Vagina (tissue), 2 donors: ENCODE measurements at regions not wholly inside any gene's neighbourhood (a gene's known extent, or its start where the extent isn't known, plus 50 kb on each side); places are given as distances from the start of the nearest gene placed in this dataset.

Experiments
- DNase-seq, 2 donors: peaks; one replicate each; pipeline ENCODE4 v3.0.0-alpha.2; 2017; ENCODE audit errors: extremely low spot score in 2 of 2
- H3K27ac ChIP-seq: fragments of 200-600 bp; sonication (generic); one replicate; pipeline ENCODE4 v1.5.1; 2019
- H3K27me3 ChIP-seq: fragments of 200-600 bp; sonication (generic); one replicate; pipeline ENCODE4 v1.5.1; 2019
- H3K36me3 ChIP-seq, 2 donors: fragments of 200-600 bp; sonication (generic); one replicate each; pipeline ENCODE4 v1.5.1; 2017 to 2019
- H3K4me1 ChIP-seq: fragments of 200-600 bp; sonication (generic); one replicate; pipeline ENCODE4 v1.5.1; 2019
- H3K4me3 ChIP-seq, 2 donors: fragments of 200-600 bp; sonication (generic); 1 replicate in 1 of 2; 2 replicates in 1 of 2; pipeline ENCODE4 v1.5.1; 2016 to 2019
- H3K9me3 ChIP-seq: fragments of 200-600 bp; sonication (generic); one replicate; pipeline ENCODE4 v1.5.1; 2019
- CTCF ChIP-seq, 3 experiments: fragments of 450-650 bp in 2 of 3; fragments of 200-600 bp in 1 of 3; sonication (generic) in 1 of 3; IDR thresholded peaks; one replicate each; pipeline ENCODE4 v1.5.1; 2017 to 2019; ENCODE audit warnings: antibody characterized with exemption in 3 of 3, mild to moderate bottlenecking in 2 of 3, moderate library complexity in 2 of 3
- POLR2A ChIP-seq, 2 donors: fragments of 450-650 bp; IDR thresholded peaks; one replicate each; pipeline ENCODE4 v1.6.1; 2017; ENCODE audit warnings: antibody characterized with exemption in 2 of 2, mild to moderate bottlenecking in 2 of 2, moderate library complexity in 2 of 2
- POLR2AphosphoS5 ChIP-seq, 2 donors: sonication (generic); formaldehyde crosslinking; IDR thresholded peaks; one replicate each; pipeline ENCODE4 v1.9.0; 2017; ENCODE audit warnings: antibody characterized with exemption in 2 of 2, mild to moderate bottlenecking in 2 of 2, low read depth in 1 of 2; ENCODE audit not compliant: insufficient read depth in 1 of 2
- intact Hi-C: fragments of 100-400 bp; cut with DNase I; formaldehyde crosslinking; loops from one replicate; pipeline ENCODE4 v1.15.1; 2023

GRCh38 chr20:52493171-52493721 lies 301.7 kb upstream of the ZFP64 start:
- no peaks in the 10 kb centered on the region for H3K4me1 ChIP-seq
- no peak for DNase-seq
- intact Hi-C loops, result no loop called here
- H3K27ac ChIP-seq, result no peak overlapping the region
- H3K4me3 ChIP-seq, result peak overlapping the region in 1 of 2 donors; percentile 34
- no peaks in the 10 kb centered on the region for H3K27me3 ChIP-seq
- no peaks in the 10 kb centered on the region for H3K36me3 ChIP-seq
- TF ChIP-seq CTCF (IDR thresholded peaks at IDR 0.05), result no peak
- TF ChIP-seq POLR2A (IDR thresholded peaks at IDR 0.05), result no peak
- peak in 1 of 2 donors; percentile 16 for TF ChIP-seq POLR2AphosphoS5 (IDR thresholded peaks at IDR 0.05; ENCODE audit: insufficient read depth in 1 of 2, low read depth in 1 of 2)
- no peaks in the 10 kb centered on the region for H3K9me3 ChIP-seq

GRCh38 chr20:52490711-52491430 lies 299.3 kb upstream of the ZFP64 start:
- Histone ChIP-seq H3K9me3 (no peaks in the 10 kb centered on the region), H3K27me3 (no peaks in the 10 kb centered on the region), H3K4me1 (no peaks in the 10 kb centered on the region), H3K27ac (no peak overlapping the region), H3K36me3 (no peaks in the 10 kb centered on the region), H3K4me3 (no peak overlapping the region)
- TF ChIP-seq CTCF (IDR thresholded peaks at IDR 0.05) (no peak), POLR2A (IDR thresholded peaks at IDR 0.05) (no peak), POLR2AphosphoS5 (IDR thresholded peaks at IDR 0.05; ENCODE audit: insufficient read depth in 1 of 2, low read depth in 1 of 2) (no peak)
- intact Hi-C loops, result no loop called here
- DNase-seq, result no peak

GRCh38 chr20:52484438-52484837 lies 292.9 kb upstream of the ZFP64 start:
- TF ChIP-seq POLR2AphosphoS5 (IDR thresholded peaks at IDR 0.05; ENCODE audit: insufficient read depth in 1 of 2, low read depth in 1 of 2) (no peak), CTCF (IDR thresholded peaks at IDR 0.05) (no peak), POLR2A (IDR thresholded peaks at IDR 0.05) (no peak)
- no peaks in the 10 kb centered on the region for H3K36me3 ChIP-seq
- no peak for DNase-seq
- intact Hi-C loops, result no loop called here
- no peak overlapping the region for H3K27ac ChIP-seq
- no peaks in the 10 kb centered on the region for H3K4me1 ChIP-seq
- H3K4me3 ChIP-seq, result no peak overlapping the region
- H3K9me3 ChIP-seq, result no peaks in the 10 kb centered on the region
- H3K27me3 ChIP-seq, result no peaks in the 10 kb centered on the region

GRCh38 chr20:52483382-52483781 lies 291.8 kb upstream of the ZFP64 start:
- no peaks in the 10 kb centered on the region for H3K4me1 ChIP-seq
- H3K9me3 ChIP-seq, result no peaks in the 10 kb centered on the region
- TF ChIP-seq POLR2AphosphoS5 (IDR thresholded peaks at IDR 0.05; ENCODE audit: insufficient read depth in 1 of 2, low read depth in 1 of 2) (no peak), CTCF (IDR thresholded peaks at IDR 0.05) (no peak), POLR2A (IDR thresholded peaks at IDR 0.05) (no peak)
- H3K27ac ChIP-seq, result no peak overlapping the region
- no peak overlapping the region for H3K4me3 ChIP-seq
- H3K36me3 ChIP-seq, result no peaks in the 10 kb centered on the region
- no peak for DNase-seq
- intact Hi-C loops, result no loop called here
- H3K27me3 ChIP-seq, result no peaks in the 10 kb centered on the region

GRCh38 chr20:52482044-52482443 lies 290.5 kb upstream of the ZFP64 start:
- no peaks in the 10 kb centered on the region for H3K4me1 ChIP-seq
- TF ChIP-seq POLR2A (IDR thresholded peaks at IDR 0.05), result no peak
- no peak for TF ChIP-seq CTCF (IDR thresholded peaks at IDR 0.05)
- no peak for TF ChIP-seq POLR2AphosphoS5 (IDR thresholded peaks at IDR 0.05; ENCODE audit: insufficient read depth in 1 of 2, low read depth in 1 of 2)
- H3K27ac ChIP-seq, result no peak overlapping the region
- no peaks in the 10 kb centered on the region for H3K9me3 ChIP-seq
- DNase-seq, result no peak
- no peaks in the 10 kb centered on the region for H3K27me3 ChIP-seq
- H3K36me3 ChIP-seq, result no peaks in the 10 kb centered on the region
- intact Hi-C loops, result no loop called here
- H3K4me3 ChIP-seq, result no peak overlapping the region
